ENCODE measurements at regions not wholly inside any gene's neighbourhood (a gene's known extent, or its start where the extent isn't known, plus 50 kb on each side); places are given as distances from the start of the nearest gene placed in this dataset.
"Not testable (repeated sequence)": the region's sequence is repeated elsewhere in the genome, so short reads cannot be mapped to it uniquely, and the experiment has no call there.

GRCh38 chr13:55570371-55570770 is 1570.3 kb upstream of the PRR20A start:
- no peak for DNase-seq (ENCODE audit: low spot score)

GRCh38 chr13:55571237-55571867 is 1569.4 kb upstream of the PRR20A start:
- no peak for DNase-seq (ENCODE audit: low spot score)

- no peak for DNase-seq (ENCODE audit: low spot score)
Measured at GRCh38 chr13:55572408-55572807, 1568.3 kb upstream of the PRR20A start.

- DNase-seq (ENCODE audit: low spot score) = no peak
Measured at GRCh38 chr13:55572862-55573261, 1567.9 kb upstream of the PRR20A start.

GRCh38 chr13:55573565-55573964 is 1567.2 kb upstream of the PRR20A start:
- DNase-seq (ENCODE audit: low spot score) = no peak

GRCh38 chr13:55576389-55576788 is 1564.3 kb upstream of the PRR20A start:
- no peak for DNase-seq (ENCODE audit: low spot score)

GRCh38 chr13:55577082-55577846 is 1563.5 kb upstream of the PRR20A start:
- no peak for DNase-seq (ENCODE audit: low spot score)

GRCh38 chr13:55577847-55578210 is 1562.9 kb upstream of the PRR20A start:
- no peak for DNase-seq (ENCODE audit: low spot score)

GRCh38 chr13:55582294-55582693 is 1558.4 kb upstream of the PRR20A start:
- not testable (repeated sequence) for DNase-seq (ENCODE audit: low spot score)

- no peak for DNase-seq (ENCODE audit: low spot score)
Measured at GRCh38 chr13:55583953-55584593, 1556.6 kb upstream of the PRR20A start.

- DNase-seq (ENCODE audit: low spot score) = no peak
Measured at GRCh38 chr13:55602784-55603183, 1537.9 kb upstream of the PRR20A start.

GRCh38 chr13:55606045-55606665 is 1534.6 kb upstream of the PRR20A start:
- no peak for DNase-seq (ENCODE audit: low spot score)

GRCh38 chr13:55613429-55614187 is 1527.1 kb upstream of the PRR20A start:
- no peak for DNase-seq (ENCODE audit: low spot score)

- no peak for DNase-seq (ENCODE audit: low spot score)
Measured at GRCh38 chr13:55615081-55615480, 1525.6 kb upstream of the PRR20A start.

- no peak for DNase-seq (ENCODE audit: low spot score)
Measured at GRCh38 chr13:55617241-55617640, 1523.5 kb upstream of the PRR20A start.

GRCh38 chr13:55627221-55627620 is 1513.5 kb upstream of the PRR20A start:
- DNase-seq (ENCODE audit: low spot score) = no peak

GRCh38 chr13:55632402-55632801 is 1508.3 kb upstream of the PRR20A start:
- DNase-seq (ENCODE audit: low spot score) = no peak

GRCh38 chr13:55649485-55649884 is 1491.2 kb upstream of the PRR20A start:
- DNase-seq (ENCODE audit: low spot score) = no peak

- DNase-seq (ENCODE audit: low spot score) = no peak
Measured at GRCh38 chr13:55652657-55653056, 1488.1 kb upstream of the PRR20A start.

- DNase-seq (ENCODE audit: low spot score) = no peak
Measured at GRCh38 chr13:55653497-55653896, 1487.2 kb upstream of the PRR20A start.

- no peak for DNase-seq (ENCODE audit: low spot score)
Measured at GRCh38 chr13:55654243-55654642, 1486.5 kb upstream of the PRR20A start.

GRCh38 chr13:55660264-55660663 is 1480.5 kb upstream of the PRR20A start:
- not testable (repeated sequence) for DNase-seq (ENCODE audit: low spot score)
